Fibroblast of the aortic adventitia (primary cell): ENCODE measurements at regions not wholly inside any gene's neighbourhood (a gene's known extent, or its start where the extent isn't known, plus 50 kb on each side); places are given as distances from the start of the nearest gene placed in this dataset.
"Not testable (repeated sequence)": the region's sequence is repeated elsewhere in the genome, so short reads cannot be mapped to it uniquely, and the experiment has no call there.

Experiments
- DNase-seq: peaks from one replicate; pipeline ENCODE4 v3.0.0-alpha.2; 2010; ENCODE audit warnings: low read depth
- H3K4me3 ChIP-seq: 2 replicates; pipeline ENCODE4 v1.5.1; 2011; ENCODE audit warnings: low read depth, mild to moderate bottlenecking, control low read depth, low read length, moderate library complexity
- CTCF ChIP-seq: IDR thresholded peaks from 2 replicates; pipeline ENCODE4 v1.5.1; 2011; ENCODE audit warnings: mild to moderate bottlenecking, low read length, control low read depth, inconsistent platforms; ENCODE audit not compliant: insufficient read depth

- H3K4me3 ChIP-seq, result no peak overlapping the region
- TF ChIP-seq CTCF, result no peak
- no peak for DNase-seq
Measured at GRCh38 chr13:43964698-43965458, 85.2 kb downstream of the LACC1 start.

- no peak for DNase-seq
- no peak for TF ChIP-seq CTCF
- no peak overlapping the region for H3K4me3 ChIP-seq
Measured at GRCh38 chr13:43965459-43965845, 85.7 kb downstream of the LACC1 start.

GRCh38 chr13:43968251-43968942 is 88.7 kb downstream of the LACC1 start:
- not testable (repeated sequence) for H3K4me3 ChIP-seq

GRCh38 chr13:43968943-43969690 is 89.4 kb downstream of the LACC1 start:
- DNase-seq, H3K4me3 ChIP-seq: not testable (repeated sequence)

More at GRCh38 chr13:43968251-43968942, 88.7 kb downstream of the LACC1 start:
- not testable (repeated sequence) for DNase-seq

- H3K4me3 ChIP-seq, DNase-seq: not testable (repeated sequence)
Measured at GRCh38 chr13:43969919-43970318, 90.2 kb downstream of the LACC1 start.

- not testable (repeated sequence) for H3K4me3 ChIP-seq
Measured at GRCh38 chr13:43970520-43971242, 91.0 kb downstream of the LACC1 start.

GRCh38 chr13:43971324-43971723 is 91.6 kb downstream of the LACC1 start:
- not testable (repeated sequence) for H3K4me3 ChIP-seq, DNase-seq

More at GRCh38 chr13:43970520-43971242, 91.0 kb downstream of the LACC1 start:
- not testable (repeated sequence) for DNase-seq

GRCh38 chr13:43977911-43978310 is 98.2 kb downstream of the LACC1 start:
- DNase-seq, result no peak
- no peak for TF ChIP-seq CTCF
- no peak overlapping the region for H3K4me3 ChIP-seq

GRCh38 chr13:43978688-43979087 is 99.0 kb downstream of the LACC1 start:
- DNase-seq, result no peak
- TF ChIP-seq CTCF, result no peak
- no peak overlapping the region for H3K4me3 ChIP-seq
